HG03280 (cell line): ENCODE measurements at regions not wholly inside any gene's neighbourhood (a gene's known extent, or its start where the extent isn't known, plus 50 kb on each side); places are given as distances from the start of the nearest gene placed in this dataset.

Experiments used
- ATAC-seq: cut with Tn5 transposase; IDR thresholded peaks from one replicate; pipeline ENCODE4 v1.9.1; 2021; ENCODE audit warnings: mild to moderate bottlenecking, moderate library complexity; ENCODE audit not compliant: unreplicated experiment

- no peak for ATAC-seq
These were observed 384.0 kb upstream of the KCNMB2 start for GRCh38 chr3:178152031-178152806.

GRCh38 chr3:178152988-178153387 is 383.2 kb upstream of the KCNMB2 start:
- no peak for ATAC-seq

- no peak for ATAC-seq
These were observed 380.7 kb upstream of the KCNMB2 start for GRCh38 chr3:178155521-178155920.

- no peak for ATAC-seq
These were observed 379.9 kb upstream of the KCNMB2 start for GRCh38 chr3:178156301-178156700.

- no peak for ATAC-seq
These were observed 376.5 kb upstream of the KCNMB2 start for GRCh38 chr3:178159691-178160220.

- no peak for ATAC-seq
These were observed 366.8 kb upstream of the KCNMB2 start for GRCh38 chr3:178169421-178169820.

- ATAC-seq = no peak
These were observed 365.3 kb upstream of the KCNMB2 start for GRCh38 chr3:178170698-178171535.

GRCh38 chr3:178172121-178172520 is 364.1 kb upstream of the KCNMB2 start:
- ATAC-seq = no peak

GRCh38 chr3:178174201-178174915 is 361.9 kb upstream of the KCNMB2 start:
- no peak for ATAC-seq

GRCh38 chr3:178181088-178181487 is 355.1 kb upstream of the KCNMB2 start:
- ATAC-seq = no peak

GRCh38 chr3:178181784-178182183 is 354.5 kb upstream of the KCNMB2 start:
- ATAC-seq = no peak

- ATAC-seq = no peak
These were observed 353.9 kb upstream of the KCNMB2 start for GRCh38 chr3:178182337-178182779.

GRCh38 chr3:178184833-178185232 is 351.4 kb upstream of the KCNMB2 start:
- ATAC-seq = no peak

GRCh38 chr3:178186666-178187065 is 349.6 kb upstream of the KCNMB2 start:
- ATAC-seq = no peak

- ATAC-seq = no peak
These were observed 346.4 kb upstream of the KCNMB2 start for GRCh38 chr3:178189854-178190253.

- ATAC-seq = no peak
These were observed 342.4 kb upstream of the KCNMB2 start for GRCh38 chr3:178193846-178194245.

GRCh38 chr3:178194539-178194938 is 341.7 kb upstream of the KCNMB2 start:
- no peak for ATAC-seq

- ATAC-seq = no peak
These were observed 340.4 kb upstream of the KCNMB2 start for GRCh38 chr3:178195824-178196223.

GRCh38 chr3:178198329-178198728 is 337.9 kb upstream of the KCNMB2 start:
- ATAC-seq = no peak

GRCh38 chr3:178200316-178200715 is 335.9 kb upstream of the KCNMB2 start:
- no peak for ATAC-seq

GRCh38 chr3:178201714-178202113 is 334.5 kb upstream of the KCNMB2 start:
- ATAC-seq = no peak
